DND-41 (cell line): ENCODE measurements at regions not wholly inside any gene's neighbourhood (a gene's known extent, or its start where the extent isn't known, plus 50 kb on each side); places are given as distances from the start of the nearest gene placed in this dataset.

Source experiments
- CTCF ChIP-seq: IDR thresholded peaks from 2 replicates; pipeline ENCODE4 v1.5.1; 2012; ENCODE audit warnings: borderline replicate concordance, low read length, moderate library complexity, mild to moderate bottlenecking; ENCODE audit not compliant: poor library complexity, severe bottlenecking; ENCODE audit errors: extremely low read depth
- EZH2 ChIP-seq: IDR thresholded peaks from 3 replicates; pipeline ENCODE4 v1.6.1; 2012; ENCODE audit warnings: borderline replicate concordance, low read depth, mild to moderate bottlenecking, moderate library complexity, low read length, inconsistent platforms; ENCODE audit not compliant: severe bottlenecking

- TF ChIP-seq CTCF (no peak), EZH2 (no peak)
These were observed 446.1 kb upstream of the RARB start for GRCh38 chr3:24981924-24982323.
